HCT116 (cell line): ENCODE measurements at regions not wholly inside any gene's neighbourhood (a gene's known extent, or its start where the extent isn't known, plus 50 kb on each side); places are given as distances from the start of the nearest gene placed in this dataset.

ENCODE experiments used
- ATAC-seq: fragments of 200-7000 bp; cut with Tn5 transposase; 2 replicates; pipeline ENCODE4 v1.9.1; 2020; ENCODE audit warnings: mild to moderate bottlenecking, moderate library complexity
- BruUV-seq: library from RNA; stranded (reverse); fragments of 400-500 nt; replicated peaks from 2 replicates; lab custom pipeline; 2021; lab: Mats Ljungman, UMichigan
- CTCF ChIA-PET: fragments of 300-600 bp; sonication (Branson Sonifier 250); formaldehyde crosslinking; loops from one replicate; lab custom pipeline; 2021; ENCODE audit warnings: antibody characterized with exemption; lab: Charles Lee
- POLR2A ChIA-PET: fragments of 300-600, 350-600 bp; sonication (Branson Sonifier 250); formaldehyde crosslinking; loops from one replicate; lab custom pipeline; 2021; ENCODE audit warnings: antibody characterized with exemption; lab: Charles Lee
- RAD21 ChIA-PET, 2 experiments: fragments of 300-600 bp; sonication (Branson Sonifier 250); formaldehyde crosslinking; loops; one replicate each; lab custom pipeline; 2023; ENCODE audit warnings: low total read pairs in 2 of 2; ENCODE audit not compliant: uncharacterized antibody in 2 of 2, unreplicated experiment in 2 of 2, low non-redundant PET in 1 of 2; lab: Charles Lee
- DNase-seq: peaks from one replicate; pipeline ENCODE4 v3.0.0-alpha.2; 2010; ENCODE audit warnings: low read depth, low spot score
- H2AFZ ChIP-seq: fragments of 200-600 bp; shearing (Covaris generic), sonication (generic); 2 replicates; pipeline ENCODE4 v1.6.1; 2017; ENCODE audit warnings: low read depth, mixed run types, mixed read lengths, antibody characterized with exemption, low read length; ENCODE audit not compliant: poor library complexity, severe bottlenecking
- H3K27ac ChIP-seq: 2 replicates; pipeline ENCODE4 v1.5.1; 2012; ENCODE audit warnings: low read depth, low read length
- H3K27me3 ChIP-seq: fragments of 200-600 bp; sonication (generic); 2 replicates; pipeline ENCODE4 v1.6.1; 2016; ENCODE audit warnings: mixed run types, low read length, mixed read lengths; ENCODE audit not compliant: insufficient read depth
- H3K36me3 ChIP-seq, 2 experiments: fragments of 200-500 bp in 1 of 2; fragments of 200-600 bp in 1 of 2; sonication (Bioruptor generic) in 1 of 2; sonication (generic) in 1 of 2; 2 replicates each; pipeline versions ENCODE4 v1.5.1 to v1.6.1; 2014 to 2016; ENCODE audit warnings: low read length in 2 of 2, inconsistent platforms in 1 of 2, mixed read lengths in 1 of 2, mixed run types in 1 of 2; ENCODE audit not compliant: insufficient read depth in 2 of 2, control insufficient read depth in 1 of 2
- H3K4me1 ChIP-seq, 2 experiments: fragments of 200-600 bp in 1 of 2; sonication (generic) in 1 of 2; 2 replicates each; pipeline versions ENCODE4 v1.5.1 to v1.6.1; 2012 to 2017; ENCODE audit warnings: low read length in 2 of 2, inconsistent platforms in 1 of 2, mild to moderate bottlenecking in 1 of 2, mixed read lengths in 1 of 2, mixed run types in 1 of 2, moderate library complexity in 1 of 2; ENCODE audit not compliant: insufficient read depth in 2 of 2, control insufficient read depth in 1 of 2
- H3K4me2 ChIP-seq: fragments of 200-600 bp; sonication (generic); 2 replicates; pipeline ENCODE4 v1.6.1; 2017; ENCODE audit warnings: mixed run types, low read length, mixed read lengths
- H3K4me3 ChIP-seq, 2 experiments: fragments of 200-600 bp in 1 of 2; sonication (generic) in 1 of 2; replicated peaks in 1 of 2; 2 replicates each; pipeline ENCODE4 v1.5.1; 2011 to 2016; ENCODE audit warnings: low read length in 2 of 2, control low read depth in 1 of 2, low read depth in 1 of 2, mild to moderate bottlenecking in 1 of 2, mixed read lengths in 1 of 2, mixed run types in 1 of 2
- H3K79me2 ChIP-seq: fragments of 200-600 bp; sonication (generic); 2 replicates; pipeline ENCODE4 v1.6.1; 2017; ENCODE audit warnings: mild to moderate bottlenecking, mixed run types, low read length, moderate library complexity, mixed read lengths; ENCODE audit not compliant: insufficient read depth
- H3K9ac ChIP-seq: fragments of 200-600 bp; sonication (generic); 2 replicates; pipeline ENCODE4 v1.6.1; 2016; ENCODE audit warnings: low read length, mixed read lengths
- H3K9me2 ChIP-seq: fragments of 200-600 bp; sonication (generic), shearing (Covaris generic); 2 replicates; pipeline ENCODE4 v1.6.1; 2017; ENCODE audit warnings: mixed run types, mild to moderate bottlenecking, moderate library complexity; ENCODE audit not compliant: insufficient read depth
- H3K9me3 ChIP-seq, 2 experiments: fragments of 200-500 bp in 1 of 2; fragments of 200-600 bp in 1 of 2; sonication (Bioruptor generic) in 1 of 2; sonication (generic) in 1 of 2; 2 replicates each; pipeline ENCODE4 v1.6.1; 2014 to 2017; ENCODE audit warnings: low read length in 2 of 2, mixed read lengths in 2 of 2, inconsistent platforms in 1 of 2, low read depth in 1 of 2, mild to moderate bottlenecking in 1 of 2, mixed run types in 1 of 2, moderate library complexity in 1 of 2; ENCODE audit not compliant: control insufficient read depth in 1 of 2, insufficient read depth in 1 of 2
- H4K20me1 ChIP-seq: fragments of 200-600 bp; sonication (generic), shearing (Covaris generic); 2 replicates; pipeline ENCODE4 v1.6.1; 2017; ENCODE audit warnings: mixed run types, mild to moderate bottlenecking, moderate library complexity; ENCODE audit not compliant: insufficient read depth
- CBX3 ChIP-seq: IDR thresholded peaks from 2 replicates; pipeline ENCODE4 v1.6.1; 2012; ENCODE audit warnings: low read depth
- CEBPB ChIP-seq: IDR thresholded peaks from 2 replicates; pipeline ENCODE4 v1.6.1; 2012; ENCODE audit warnings: low read depth
- EGR1 ChIP-seq: IDR thresholded peaks from 2 replicates; pipeline ENCODE4 v1.6.1; 2012; ENCODE audit warnings: low read depth
- ELF1 ChIP-seq: IDR thresholded peaks from 2 replicates; pipeline ENCODE4 v1.6.1; 2012; ENCODE audit warnings: low read depth, borderline replicate concordance
- EZH2phosphoT487 ChIP-seq: fragments of 200-600 bp; IDR thresholded peaks from 2 replicates; pipeline ENCODE4 v1.6.1; 2018; ENCODE audit warnings: antibody characterized with exemption, borderline replicate concordance
- FOSL1 ChIP-seq: IDR thresholded peaks from 2 replicates; pipeline ENCODE4 v1.6.1; 2012; ENCODE audit warnings: low read depth
- JUND ChIP-seq: IDR thresholded peaks from 2 replicates; pipeline ENCODE4 v1.6.1; 2012
- POLR2A ChIP-seq: IDR thresholded peaks from 2 replicates; pipeline ENCODE4 v1.7.0; 2011; ENCODE audit warnings: borderline replicate concordance; ENCODE audit not compliant: insufficient read depth, insufficient read length; ENCODE audit errors: extremely low read depth
- POLR2AphosphoS5 ChIP-seq: IDR thresholded peaks from 2 replicates; pipeline ENCODE4 v1.6.1; 2011; ENCODE audit warnings: mild to moderate bottlenecking, low read depth, low read length, moderate library complexity
- RAD21 ChIP-seq: IDR thresholded peaks from 2 replicates; pipeline ENCODE4 v1.6.1; 2012; ENCODE audit warnings: low read depth, mild to moderate bottlenecking
- SIN3A ChIP-seq: IDR thresholded peaks from 2 replicates; pipeline ENCODE4 v1.6.1; 2012; ENCODE audit warnings: low read depth
- SP1 ChIP-seq: IDR thresholded peaks from 2 replicates; pipeline ENCODE4 v1.6.1; 2012; ENCODE audit warnings: low read depth
- TCF7L2 ChIP-seq: IDR thresholded peaks from 2 replicates; pipeline ENCODE4 v1.7.0; 2011; ENCODE audit warnings: borderline replicate concordance, inconsistent platforms; ENCODE audit not compliant: insufficient read depth, insufficient read length; ENCODE audit errors: extremely low read depth
- YY1 ChIP-seq: IDR thresholded peaks from 2 replicates; pipeline ENCODE4 v1.6.1; 2011; ENCODE audit warnings: low read length, low read depth, moderate library complexity, mild to moderate bottlenecking; ENCODE audit not compliant: insufficient replicate concordance; ENCODE audit errors: extremely low read depth
- ZFX ChIP-seq: fragments of 450-650 bp; IDR thresholded peaks from 2 replicates; pipeline ENCODE4 v1.6.1; 2017
- ZNF274 ChIP-seq: fragments of 200-500 bp; sonication (Bioruptor generic); IDR thresholded peaks from 2 replicates; pipeline ENCODE4 v1.6.1; 2014; ENCODE audit warnings: mild to moderate bottlenecking, low read depth, low read length, inconsistent platforms
- intact Hi-C: fragments of 100-400 bp; cut with micrococcal nuclease; formaldehyde crosslinking; loops from 2 replicates; pipeline ENCODE4 v1.10.0; 2022
- TF ChIP-seq, protein P1 (sequence below): IDR thresholded peaks from 2 replicates; pipeline ENCODE4 v1.6.1; 2012
- TF ChIP-seq, protein P2 (sequence below): IDR thresholded peaks from 2 replicates; pipeline ENCODE4 v1.6.1; 2011; ENCODE audit warnings: mild to moderate bottlenecking, low read length, moderate library complexity; ENCODE audit not compliant: insufficient replicate concordance; ENCODE audit errors: extremely low read depth

DNA sequence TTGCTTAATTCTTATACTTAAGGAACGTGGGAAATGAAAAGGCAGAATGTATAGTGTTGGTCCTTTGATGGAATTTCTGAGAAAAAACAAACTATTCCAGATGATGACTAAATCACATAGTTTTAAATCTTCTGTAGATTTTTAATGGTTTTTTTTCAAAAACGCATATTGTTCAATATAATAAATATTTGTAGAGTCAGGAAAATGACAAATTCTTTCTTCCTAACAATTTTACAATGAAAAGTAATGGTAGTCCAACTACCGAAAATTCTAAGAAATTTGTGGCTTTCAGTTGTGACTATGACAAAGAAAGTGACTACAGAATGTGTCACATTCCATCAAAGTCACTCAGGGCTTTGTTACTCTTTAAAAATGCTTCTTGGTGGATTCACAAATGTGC lies 164.8 kb upstream of the PITX2 start:
- H3K9me3 ChIP-seq = no peaks in the 10 kb centered on the region
- H3K27me3 ChIP-seq = no peaks in the 10 kb centered on the region
- no peak overlapping the region for H3K4me2 ChIP-seq
- no peaks in the 10 kb centered on the region for H4K20me1 ChIP-seq
- no peaks in the 10 kb centered on the region for H3K79me2 ChIP-seq
- DNase-seq = no peak
- no peak for TF ChIP-seq SP1
- no peak overlapping the region for H3K9ac ChIP-seq
- no peak overlapping the region for H2AFZ ChIP-seq
- no peak for ATAC-seq
- no peaks in the 10 kb centered on the region for H3K9me2 ChIP-seq
- no peaks in the 10 kb centered on the region for H3K36me3 ChIP-seq
- RAD21 ChIA-PET = no interaction called here
- H3K4me3 ChIP-seq = no peak overlapping the region
- peaks cover 0 to 1% of the 10 kb centered on the region in 2 experiments; a peak in 2 of 4 replicates for H3K4me1 ChIP-seq
- no TSS peak for BruUV-seq
- POLR2A ChIA-PET = no interaction called here
- intact Hi-C loops = no loop called here
- no peak overlapping the region for H3K27ac ChIP-seq
- CTCF ChIA-PET = no interaction called here

DNA sequence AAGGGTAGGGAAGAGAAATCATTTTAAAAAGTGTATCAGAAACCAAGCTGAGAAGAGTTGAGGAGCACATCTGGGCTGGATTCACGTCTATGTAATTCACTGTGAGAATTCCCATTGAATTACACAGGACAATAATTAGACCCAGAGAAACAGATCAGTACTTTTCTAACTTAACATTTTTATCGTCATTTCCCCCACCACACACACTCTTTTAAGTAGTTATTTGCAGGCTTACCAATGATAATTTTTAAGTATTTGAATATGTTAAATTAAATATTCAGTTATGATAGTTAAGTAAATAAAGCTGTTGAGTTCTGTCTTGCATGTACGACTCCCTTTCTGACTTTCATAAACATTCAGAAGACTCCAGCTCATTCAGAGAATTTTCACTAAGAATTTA lies 165.4 kb upstream of the PITX2 start:
- Histone ChIP-seq H3K4me1 (peaks cover 4 to 7% of the 10 kb centered on the region in 2 experiments; a peak in 3 of 4 replicates), H3K9ac (no peak overlapping the region), H3K27ac (no peak overlapping the region), H3K36me3 (no peaks in the 10 kb centered on the region), H2AFZ (no peak overlapping the region), H3K27me3 (no peaks in the 10 kb centered on the region), H4K20me1 (no peaks in the 10 kb centered on the region), H3K79me2 (no peaks in the 10 kb centered on the region), H3K4me3 (no peak overlapping the region), H3K9me2 (no peaks in the 10 kb centered on the region), H3K9me3 (no peaks in the 10 kb centered on the region), H3K4me2 (no peak overlapping the region)
- POLR2A ChIA-PET = no interaction called here
- intact Hi-C loops = no loop called here
- CTCF ChIA-PET = no interaction called here
- RAD21 ChIA-PET = no interaction called here
- DNase-seq (no peak), ATAC-seq (no peak)
- no TSS peak for BruUV-seq
- no peak for TF ChIP-seq ZFX
- TF ChIP-seq, protein P1, sequence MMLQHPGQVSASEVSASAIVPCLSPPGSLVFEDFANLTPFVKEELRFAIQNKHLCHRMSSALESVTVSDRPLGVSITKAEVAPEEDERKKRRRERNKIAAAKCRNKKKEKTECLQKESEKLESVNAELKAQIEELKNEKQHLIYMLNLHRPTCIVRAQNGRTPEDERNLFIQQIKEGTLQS = no peak
- no peak for TF ChIP-seq EGR1
- no peak for TF ChIP-seq SIN3A
- TF ChIP-seq YY1 = no peak
- no peak for TF ChIP-seq EZH2phosphoT487
- TF ChIP-seq, protein P2, sequence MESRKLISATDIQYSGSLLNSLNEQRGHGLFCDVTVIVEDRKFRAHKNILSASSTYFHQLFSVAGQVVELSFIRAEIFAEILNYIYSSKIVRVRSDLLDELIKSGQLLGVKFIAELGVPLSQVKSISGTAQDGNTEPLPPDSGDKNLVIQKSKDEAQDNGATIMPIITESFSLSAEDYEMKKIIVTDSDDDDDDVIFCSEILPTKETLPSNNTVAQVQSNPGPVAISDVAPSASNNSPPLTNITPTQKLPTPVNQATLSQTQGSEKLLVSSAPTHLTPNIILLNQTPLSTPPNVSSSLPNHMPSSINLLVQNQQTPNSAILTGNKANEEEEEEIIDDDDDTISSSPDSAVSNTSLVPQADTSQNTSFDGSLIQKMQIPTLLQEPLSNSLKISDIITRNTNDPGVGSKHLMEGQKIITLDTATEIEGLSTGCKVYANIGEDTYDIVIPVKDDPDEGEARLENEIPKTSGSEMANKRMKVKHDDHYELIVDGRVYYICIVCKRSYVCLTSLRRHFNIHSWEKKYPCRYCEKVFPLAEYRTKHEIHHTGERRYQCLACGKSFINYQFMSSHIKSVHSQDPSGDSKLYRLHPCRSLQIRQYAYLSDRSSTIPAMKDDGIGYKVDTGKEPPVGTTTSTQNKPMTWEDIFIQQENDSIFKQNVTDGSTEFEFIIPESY = no peak
- TF ChIP-seq FOSL1 = no peak
- TF ChIP-seq ZNF274 = no peak
- no peak for TF ChIP-seq SP1
- TF ChIP-seq POLR2AphosphoS5 = no peak
- TF ChIP-seq CBX3 = no peak
- TF ChIP-seq TCF7L2 = no peak
- no peak for TF ChIP-seq POLR2A
- no peak for TF ChIP-seq CEBPB
- no peak for TF ChIP-seq JUND
- no peak for TF ChIP-seq RAD21
- TF ChIP-seq ELF1 = no peak
